CD14-positive monocyte (primary cell): ENCODE measurements at regions not wholly inside any gene's neighbourhood (a gene's known extent, or its start where the extent isn't known, plus 50 kb on each side); places are given as distances from the start of the nearest gene placed in this dataset.

Source experiments
- DNase-seq, 3 donors: peaks; one replicate each; pipeline ENCODE4 v3.0.0-alpha.2; 2011 to 2022
- H2AFZ ChIP-seq: 2 replicates; pipeline ENCODE4 v1.6.0; 2012; ENCODE audit warnings: mild to moderate bottlenecking, low read depth, low read length, inconsistent platforms; ENCODE audit not compliant: insufficient read depth, poor library complexity, severe bottlenecking
- H3K27ac ChIP-seq, 2 donors: 1 replicate in 1 of 2; 2 replicates in 1 of 2; pipeline ENCODE4 v1.5.1; 2012 to 2013; ENCODE audit warnings: low read length in 2 of 2, control low read depth in 1 of 2, inconsistent platforms in 1 of 2, low read depth in 1 of 2, mild to moderate bottlenecking in 1 of 2
- H3K27me3 ChIP-seq, 2 donors: one replicate each; pipeline versions ENCODE4 v1.6.0 to v1.6.1; 2011 to 2013; ENCODE audit warnings: low read length in 2 of 2; ENCODE audit not compliant: control insufficient read depth in 2 of 2, insufficient read depth in 2 of 2
- H3K36me3 ChIP-seq, 2 donors: replicated peaks in 1 of 2; 1 replicate in 1 of 2; 2 replicates in 1 of 2; pipeline versions ENCODE4 v1.5.1 to v1.6.1; 2012 to 2013; ENCODE audit warnings: low read length in 2 of 2, control low read depth in 1 of 2, inconsistent platforms in 1 of 2, mild to moderate bottlenecking in 1 of 2; ENCODE audit not compliant: insufficient read depth in 2 of 2, control insufficient read depth in 1 of 2
- H3K4me1 ChIP-seq, 2 donors: 1 replicate in 1 of 2; 2 replicates in 1 of 2; pipeline versions ENCODE4 v1.5.1 to v1.6.1; 2012 to 2013; ENCODE audit warnings: low read length in 2 of 2, control low read depth in 1 of 2, inconsistent platforms in 1 of 2, mild to moderate bottlenecking in 1 of 2, moderate library complexity in 1 of 2; ENCODE audit not compliant: insufficient read depth in 2 of 2, control insufficient read depth in 1 of 2
- H3K4me2 ChIP-seq: replicated peaks from 2 replicates; pipeline ENCODE3; 2012; ENCODE audit warnings: low read length, moderate library complexity, mild to moderate bottlenecking; ENCODE audit not compliant: poor library complexity, severe bottlenecking; ENCODE audit errors: extremely low read depth
- H3K4me3 ChIP-seq, 3 experiments: fragments of 200-600 bp in 1 of 3; sonication (generic) in 1 of 3; replicated peaks in 1 of 3; 1 replicate in 2 of 3; 2 replicates in 1 of 3; pipeline ENCODE4 v1.5.1; 2011 to 2013; ENCODE audit warnings: low read length in 3 of 3, mild to moderate bottlenecking in 3 of 3, control low read depth in 2 of 3, low read depth in 2 of 3, inconsistent platforms in 1 of 3, moderate library complexity in 1 of 3
- H3K79me2 ChIP-seq: 2 replicates; pipeline ENCODE4 v1.6.0; 2012; ENCODE audit warnings: mild to moderate bottlenecking, control low read depth, inconsistent platforms, low read length, moderate library complexity; ENCODE audit not compliant: insufficient read depth
- H3K9ac ChIP-seq: 2 replicates; pipeline ENCODE4 v1.6.0; 2017; ENCODE audit warnings: low read length, mild to moderate bottlenecking; ENCODE audit not compliant: insufficient read depth, poor library complexity, severe bottlenecking
- H3K9me3 ChIP-seq, 2 donors: replicated peaks in 1 of 2; 1 replicate in 1 of 2; 2 replicates in 1 of 2; pipeline versions ENCODE4 v1.5.1 to v1.6.1; 2012 to 2013; ENCODE audit warnings: low read length in 2 of 2, control low read depth in 1 of 2; ENCODE audit not compliant: control insufficient read depth in 1 of 2, insufficient read depth in 1 of 2
- H4K20me1 ChIP-seq: 2 replicates; pipeline ENCODE4 v1.6.0; 2012; ENCODE audit warnings: mild to moderate bottlenecking, low read length, control low read depth, moderate library complexity; ENCODE audit not compliant: insufficient read depth
- H3K27ac Mint-ChIP-seq, 7 donors: one replicate each; pipeline ENCODE4 v1.8.0; 2020; ENCODE audit warnings: mild to moderate bottlenecking in 7 of 7, mixed read lengths in 7 of 7, moderate library complexity in 6 of 7, inconsistent platforms in 2 of 7
- H3K27me3 Mint-ChIP-seq, 3 donors: one replicate each; pipeline ENCODE4 v1.8.0; 2021 to 2022; ENCODE audit warnings: low read depth in 3 of 3, mild to moderate bottlenecking in 3 of 3, mixed read lengths in 3 of 3, moderate library complexity in 3 of 3, inconsistent platforms in 1 of 3
- H3K36me3 Mint-ChIP-seq, 2 donors: one replicate each; pipeline ENCODE4 v1.8.0; 2020; ENCODE audit warnings: mixed read lengths in 2 of 2, inconsistent platforms in 1 of 2, mild to moderate bottlenecking in 1 of 2
- H3K4me1 Mint-ChIP-seq: one replicate; pipeline ENCODE4 v1.8.0; 2020; ENCODE audit warnings: mild to moderate bottlenecking, mixed read lengths
- H3K4me3 Mint-ChIP-seq, 2 donors: one replicate each; pipeline ENCODE4 v1.8.0; 2020; ENCODE audit warnings: mild to moderate bottlenecking in 2 of 2, mixed read lengths in 2 of 2, moderate library complexity in 1 of 2
- H3K9me3 Mint-ChIP-seq, 7 donors: one replicate each; pipeline ENCODE4 v1.8.0; 2020 to 2022; ENCODE audit warnings: mixed read lengths in 7 of 7, mild to moderate bottlenecking in 6 of 7, moderate library complexity in 6 of 7, inconsistent platforms in 2 of 7
- CTCF ChIP-seq: fragments of 200-600 bp; IDR thresholded peaks from one replicate; pipeline ENCODE4 v1.8.0; 2022; ENCODE audit warnings: antibody characterized with exemption, mild to moderate bottlenecking
- WGBS: methylation state at CpG from one replicate; pipeline ENCODE4 v1.1.5; 2013; ENCODE audit warnings: missing lambda C conversion rate; ENCODE audit not compliant: insufficient coverage; 5-methylcytosine and 5-hydroxymethylcytosine counted together
- intact Hi-C, 2 donors: fragments of 100-400 bp; cut with micrococcal nuclease; formaldehyde crosslinking; loops; one replicate each; pipeline versions ENCODE4 v1.15.0 to v1.15.1; 2023

GRCh38 chr7:52799817-52800216, 235.6 kb upstream of the POM121L12 start:
- Histone ChIP-seq H3K79me2 (no peaks in the 10 kb centered on the region), H3K4me3 (no peak overlapping the region), H3K27me3 (no peaks in the 10 kb centered on the region), H3K36me3 (no peaks in the 10 kb centered on the region), H2AFZ (no peak overlapping the region), H3K4me2 (no peak overlapping the region), H4K20me1 (no peaks in the 10 kb centered on the region), H3K9me3 (peaks cover 15 to 27% of the 10 kb centered on the region in 2 donors), H3K9ac (no peak overlapping the region), H3K27ac (no peak overlapping the region), H3K4me1 (no peaks in the 10 kb centered on the region)
- no peak for TF ChIP-seq CTCF
- no peak for DNase-seq
- H3K36me3 Mint-ChIP-seq, result no peaks in the 10 kb centered on the region
- intact Hi-C loops, result no loop called here
- H3K27ac Mint-ChIP-seq, result no peak overlapping the region
- 93% methylated on average over 3 of the region's 9 CpGs for WGBS
- H3K4me1 Mint-ChIP-seq, result no peaks in the 10 kb centered on the region
- H3K9me3 Mint-ChIP-seq, result peaks cover 0 to 16% (median 5%) of the 10 kb centered on the region in 7 donors
- peaks cover 0 to 1% (median 1%) of the 10 kb centered on the region in 3 donors for H3K27me3 Mint-ChIP-seq
- H3K4me3 Mint-ChIP-seq, result no peak overlapping the region

GRCh38 chr7:52797801-52798200, 237.6 kb upstream of the POM121L12 start:
- Histone ChIP-seq H3K4me2 (no peak overlapping the region), H3K79me2 (no peaks in the 10 kb centered on the region), H3K9ac (no peak overlapping the region), H4K20me1 (no peaks in the 10 kb centered on the region), H3K4me1 (no peaks in the 10 kb centered on the region), H3K4me3 (no peak overlapping the region), H3K9me3 (peaks cover 15 to 16% of the 10 kb centered on the region in 2 donors), H2AFZ (no peak overlapping the region), H3K27ac (no peak overlapping the region), H3K36me3 (no peaks in the 10 kb centered on the region), H3K27me3 (no peaks in the 10 kb centered on the region)
- H3K4me3 Mint-ChIP-seq, result no peak overlapping the region
- no peaks in the 10 kb centered on the region for H3K36me3 Mint-ChIP-seq
- no peak for DNase-seq
- H3K4me1 Mint-ChIP-seq, result no peaks in the 10 kb centered on the region
- no peak for TF ChIP-seq CTCF
- H3K27ac Mint-ChIP-seq, result no peak overlapping the region
- peaks cover 0 to 1% (median 0%) of the 10 kb centered on the region in 3 donors for H3K27me3 Mint-ChIP-seq
- peaks cover 3 to 19% (median 7%) of the 10 kb centered on the region in 7 donors for H3K9me3 Mint-ChIP-seq
- WGBS, result no CpG with 5 or more reads among the region's 4 CpGs
- intact Hi-C loops, result no loop called here
